ENCODE measurements at regions not wholly inside any gene's neighbourhood (a gene's known extent, or its start where the extent isn't known, plus 50 kb on each side); places are given as distances from the start of the nearest gene placed in this dataset.

GRCh38 chr7:111639934-111640333 lies 77.6 kb upstream of the IMMP2L start:
- TF ChIP-seq POLR2AphosphoS5 (IDR thresholded peaks at IDR 0.05; ENCODE audit: borderline replicate concordance, low read depth, low read length) (no peak), EZH2 (IDR thresholded peaks at IDR 0.05) (no peak), FOXP2 (optimal IDR thresholded peaks at IDR 0.05; ENCODE audit: control extremely low read depth, extremely low read length, insufficient read depth) (no peak)
- H3K9me3 ChIP-seq (ENCODE audit: low read depth, low read length) = no peaks in the 10 kb centered on the region
- DNase-seq (ENCODE audit: low read depth, low spot score) = peak; percentile 63

GRCh38 chr7:111638078-111638477 lies 75.8 kb upstream of the IMMP2L start:
- no peak for DNase-seq (ENCODE audit: low read depth, low spot score)
- no peaks in the 10 kb centered on the region for H3K36me3 ChIP-seq (ENCODE audit: insufficient read depth, low read length)
- TF ChIP-seq POLR2AphosphoS5 (IDR thresholded peaks at IDR 0.05; ENCODE audit: borderline replicate concordance, low read depth, low read length) (no peak), EZH2 (IDR thresholded peaks at IDR 0.05) (no peak), FOXP2 (optimal IDR thresholded peaks at IDR 0.05; ENCODE audit: control extremely low read depth, extremely low read length, insufficient read depth) (no peak)
- no peak overlapping the region for H3K27ac ChIP-seq
- H3K9me3 ChIP-seq (ENCODE audit: low read depth, low read length) = no peaks in the 10 kb centered on the region
- no peak overlapping the region for H3K9ac ChIP-seq (ENCODE audit: insufficient read length)
- no peak overlapping the region for H3K4me3 ChIP-seq

More at GRCh38 chr7:111639934-111640333, 77.6 kb upstream of the IMMP2L start:
- Histone ChIP-seq H3K9ac (ENCODE audit: insufficient read length) (no peak overlapping the region), H3K4me3 (peak overlapping the region; percentile 54), H3K27ac (peak overlapping the region; percentile 87), H3K36me3 (ENCODE audit: insufficient read depth, low read length) (no peaks in the 10 kb centered on the region)

- H3K36me3 ChIP-seq (ENCODE audit: insufficient read depth, low read length) = no peaks in the 10 kb centered on the region
- no peak for DNase-seq (ENCODE audit: low read depth, low spot score)
- H3K4me3 ChIP-seq = no peak overlapping the region
- H3K9ac ChIP-seq (ENCODE audit: insufficient read length) = no peak overlapping the region
- no peak overlapping the region for H3K27ac ChIP-seq
- TF ChIP-seq POLR2AphosphoS5 (IDR thresholded peaks at IDR 0.05; ENCODE audit: borderline replicate concordance, low read depth, low read length) = no peak
- H3K9me3 ChIP-seq (ENCODE audit: low read depth, low read length) = no peaks in the 10 kb centered on the region
Measured at GRCh38 chr7:111633878-111634277, 71.6 kb upstream of the IMMP2L start.

GRCh38 chr7:111630862-111631261 lies 68.6 kb upstream of the IMMP2L start:
- no peak overlapping the region for H3K9ac ChIP-seq (ENCODE audit: insufficient read length)
- DNase-seq (ENCODE audit: low read depth, low spot score) = no peak
- TF ChIP-seq POLR2AphosphoS5 (IDR thresholded peaks at IDR 0.05; ENCODE audit: borderline replicate concordance, low read depth, low read length) = no peak
- no peak overlapping the region for H3K27ac ChIP-seq
- H3K36me3 ChIP-seq (ENCODE audit: insufficient read depth, low read length) = no peaks in the 10 kb centered on the region
- H3K9me3 ChIP-seq (ENCODE audit: low read depth, low read length) = no peaks in the 10 kb centered on the region
- H3K4me3 ChIP-seq = no peak overlapping the region

GRCh38 chr7:111622084-111622483 lies 59.8 kb upstream of the IMMP2L start:
- DNase-seq (ENCODE audit: low read depth, low spot score) = no peak
- Histone ChIP-seq H3K27ac (no peak overlapping the region), H3K9me3 (ENCODE audit: low read depth, low read length) (no peaks in the 10 kb centered on the region), H3K9ac (ENCODE audit: insufficient read length) (no peak overlapping the region), H3K36me3 (ENCODE audit: insufficient read depth, low read length) (no peaks in the 10 kb centered on the region), H3K4me3 (no peak overlapping the region)
- no peak for TF ChIP-seq EZH2 (IDR thresholded peaks at IDR 0.05)
- no peak for TF ChIP-seq POLR2AphosphoS5 (IDR thresholded peaks at IDR 0.05; ENCODE audit: borderline replicate concordance, low read depth, low read length)
- TF ChIP-seq FOXP2 (optimal IDR thresholded peaks at IDR 0.05; ENCODE audit: control extremely low read depth, extremely low read length, insufficient read depth) = no peak

Measured in SK-N-MC (cell line).